ENCODE measurements at regions not wholly inside any gene's neighbourhood (a gene's known extent, or its start where the extent isn't known, plus 50 kb on each side); places are given as distances from the start of the nearest gene placed in this dataset.

DNA sequence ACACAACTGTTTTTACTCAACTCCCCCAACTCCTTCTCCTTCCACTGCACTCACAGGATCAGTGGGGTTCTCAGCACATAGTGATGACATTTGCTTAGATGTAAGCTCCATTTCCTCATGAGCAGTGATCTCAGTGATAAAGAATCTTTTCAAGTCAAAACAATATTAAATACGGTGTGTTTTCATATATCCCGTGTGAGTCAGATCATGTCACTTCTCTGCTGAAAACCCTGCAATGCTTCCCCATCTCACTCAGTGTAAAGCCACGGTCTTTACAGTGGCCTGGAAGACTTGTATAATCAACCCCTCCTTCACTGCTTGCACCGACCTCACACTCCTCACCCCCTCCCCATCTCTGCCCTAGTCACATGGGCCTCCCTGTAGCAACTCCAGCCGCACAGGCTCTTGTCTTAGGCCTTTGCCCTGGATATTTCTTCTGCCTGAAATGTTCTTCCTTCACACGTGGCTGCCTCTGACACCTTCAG is 149.7 kb upstream of the ARHGAP5 start:
- TF ChIP-seq, protein P1, sequence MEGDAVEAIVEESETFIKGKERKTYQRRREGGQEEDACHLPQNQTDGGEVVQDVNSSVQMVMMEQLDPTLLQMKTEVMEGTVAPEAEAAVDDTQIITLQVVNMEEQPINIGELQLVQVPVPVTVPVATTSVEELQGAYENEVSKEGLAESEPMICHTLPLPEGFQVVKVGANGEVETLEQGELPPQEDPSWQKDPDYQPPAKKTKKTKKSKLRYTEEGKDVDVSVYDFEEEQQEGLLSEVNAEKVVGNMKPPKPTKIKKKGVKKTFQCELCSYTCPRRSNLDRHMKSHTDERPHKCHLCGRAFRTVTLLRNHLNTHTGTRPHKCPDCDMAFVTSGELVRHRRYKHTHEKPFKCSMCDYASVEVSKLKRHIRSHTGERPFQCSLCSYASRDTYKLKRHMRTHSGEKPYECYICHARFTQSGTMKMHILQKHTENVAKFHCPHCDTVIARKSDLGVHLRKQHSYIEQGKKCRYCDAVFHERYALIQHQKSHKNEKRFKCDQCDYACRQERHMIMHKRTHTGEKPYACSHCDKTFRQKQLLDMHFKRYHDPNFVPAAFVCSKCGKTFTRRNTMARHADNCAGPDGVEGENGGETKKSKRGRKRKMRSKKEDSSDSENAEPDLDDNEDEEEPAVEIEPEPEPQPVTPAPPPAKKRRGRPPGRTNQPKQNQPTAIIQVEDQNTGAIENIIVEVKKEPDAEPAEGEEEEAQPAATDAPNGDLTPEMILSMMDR (IDR thresholded peaks at IDR 0.05 in 8 of 11, conservative IDR thresholded peaks at IDR 0.05 in 3 of 11) = no peak
- no peak for TF ChIP-seq POLR2AphosphoS5 (IDR thresholded peaks at IDR 0.05)
